HepG2 (cell line): ENCODE measurements at regions not wholly inside any gene's neighbourhood (a gene's known extent, or its start where the extent isn't known, plus 50 kb on each side); places are given as distances from the start of the nearest gene placed in this dataset.

Experiments used
- HIVEP1 ChIP-seq: sonication (generic); formaldehyde crosslinking; IDR thresholded peaks from 2 replicates; pipeline ENCODE4 v1.4.0; 2020; ENCODE audit warnings: mild to moderate bottlenecking, missing genetic modification reagents
- NCOR1 ChIP-seq: fragments of 200-600 bp; sonication (generic); IDR thresholded peaks from 2 replicates; pipeline ENCODE4 v1.7.0; 2017; ENCODE audit warnings: antibody characterized with exemption, low read length, borderline replicate concordance
- RBM39 ChIP-seq: fragments of 200-400 bp; formaldehyde crosslinking; IDR thresholded peaks from one replicate; pipeline ENCODE4 v1.6.1; 2018; ENCODE audit warnings: antibody characterized with exemption, mild to moderate bottlenecking, low read depth, low read length; ENCODE audit not compliant: poor library complexity, severe bottlenecking
- RFX1 ChIP-seq: fragments of 450-650 bp; IDR thresholded peaks from 2 replicates; pipeline ENCODE4 v1.6.1; 2017
- TMF1 ChIP-seq: sonication (generic); formaldehyde crosslinking; IDR thresholded peaks from 2 replicates; pipeline ENCODE4 v1.8.1; 2022; ENCODE audit warnings: low read depth, missing genetic modification reagents
- ZNF703 ChIP-seq: sonication (generic); formaldehyde crosslinking; IDR thresholded peaks from 2 replicates; pipeline ENCODE4 v1.5.1; 2020; ENCODE audit warnings: missing genetic modification reagents, mild to moderate bottlenecking, moderate library complexity, borderline replicate concordance
- ZSCAN22 ChIP-seq: sonication (generic); formaldehyde crosslinking; IDR thresholded peaks from 2 replicates; pipeline ENCODE4 v1.4.0; 2020; ENCODE audit warnings: mild to moderate bottlenecking, missing genetic modification reagents
- TF ChIP-seq, protein P1 (sequence below): sonication (generic); formaldehyde crosslinking; IDR thresholded peaks from 2 replicates; pipeline ENCODE4 v1.4.0; 2020; ENCODE audit warnings: missing genetic modification reagents, mild to moderate bottlenecking, borderline replicate concordance
- TF ChIP-seq, protein P2 (sequence below): sonication (generic); formaldehyde crosslinking; IDR thresholded peaks from 2 replicates; pipeline ENCODE4 v1.5.0; 2020; ENCODE audit warnings: mild to moderate bottlenecking, missing genetic modification reagents, borderline replicate concordance
- TF ChIP-seq, protein P3 (sequence below): sonication (generic); formaldehyde crosslinking; IDR thresholded peaks from 2 replicates; pipeline ENCODE4 v1.5.1; 2020; ENCODE audit warnings: mild to moderate bottlenecking, missing genetic modification reagents, moderate library complexity
- TF ChIP-seq, protein P4 (sequence below): sonication (generic); formaldehyde crosslinking; IDR thresholded peaks from 2 replicates; pipeline ENCODE4 v1.5.0; 2020; ENCODE audit warnings: mild to moderate bottlenecking, missing genetic modification reagents

DNA sequence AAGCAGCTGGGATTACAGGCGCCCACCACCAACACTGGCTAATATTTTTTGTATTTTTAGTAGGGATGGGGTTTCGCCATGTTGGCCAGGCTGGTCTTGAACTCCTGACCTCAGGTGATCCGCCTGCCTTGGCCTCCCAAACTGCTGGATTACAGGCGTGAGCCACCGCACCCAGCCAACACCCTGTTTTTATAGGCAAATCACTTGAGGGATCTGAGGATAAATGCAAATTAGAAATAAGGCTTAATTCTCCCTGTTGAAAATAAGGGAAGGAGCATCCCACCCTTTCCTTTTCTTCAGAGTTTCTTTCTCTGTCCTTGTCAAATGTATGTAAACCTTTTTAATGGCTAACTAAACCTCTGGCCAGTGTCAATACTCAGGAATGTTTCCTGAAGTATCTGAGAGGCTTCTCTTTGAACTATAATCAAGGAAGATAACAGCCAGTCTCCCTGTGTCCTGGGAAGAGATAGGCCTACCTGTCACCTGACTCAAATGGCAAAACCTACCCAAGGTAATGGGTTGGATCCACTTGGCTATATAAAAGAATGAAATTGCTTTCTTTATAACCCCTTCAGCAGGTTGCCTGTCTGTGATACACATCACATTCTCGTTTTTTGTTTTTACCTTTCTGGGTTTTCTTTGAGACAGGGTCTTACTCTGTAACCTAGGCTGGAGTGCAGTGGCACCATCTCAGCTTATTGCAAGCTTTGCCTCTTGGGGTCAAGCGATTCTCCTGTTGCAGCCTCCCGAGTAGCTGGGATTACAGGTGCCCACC lies 64.5 kb upstream of the TNFAIP3 start (continued):
- TF ChIP-seq, protein P1, sequence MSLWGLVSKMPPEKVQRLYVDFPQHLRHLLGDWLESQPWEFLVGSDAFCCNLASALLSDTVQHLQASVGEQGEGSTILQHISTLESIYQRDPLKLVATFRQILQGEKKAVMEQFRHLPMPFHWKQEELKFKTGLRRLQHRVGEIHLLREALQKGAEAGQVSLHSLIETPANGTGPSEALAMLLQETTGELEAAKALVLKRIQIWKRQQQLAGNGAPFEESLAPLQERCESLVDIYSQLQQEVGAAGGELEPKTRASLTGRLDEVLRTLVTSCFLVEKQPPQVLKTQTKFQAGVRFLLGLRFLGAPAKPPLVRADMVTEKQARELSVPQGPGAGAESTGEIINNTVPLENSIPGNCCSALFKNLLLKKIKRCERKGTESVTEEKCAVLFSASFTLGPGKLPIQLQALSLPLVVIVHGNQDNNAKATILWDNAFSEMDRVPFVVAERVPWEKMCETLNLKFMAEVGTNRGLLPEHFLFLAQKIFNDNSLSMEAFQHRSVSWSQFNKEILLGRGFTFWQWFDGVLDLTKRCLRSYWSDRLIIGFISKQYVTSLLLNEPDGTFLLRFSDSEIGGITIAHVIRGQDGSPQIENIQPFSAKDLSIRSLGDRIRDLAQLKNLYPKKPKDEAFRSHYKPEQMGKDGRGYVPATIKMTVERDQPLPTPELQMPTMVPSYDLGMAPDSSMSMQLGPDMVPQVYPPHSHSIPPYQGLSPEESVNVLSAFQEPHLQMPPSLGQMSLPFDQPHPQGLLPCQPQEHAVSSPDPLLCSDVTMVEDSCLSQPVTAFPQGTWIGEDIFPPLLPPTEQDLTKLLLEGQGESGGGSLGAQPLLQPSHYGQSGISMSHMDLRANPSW (CRISPR knock-in tag): no peak
- TF ChIP-seq, protein P2, sequence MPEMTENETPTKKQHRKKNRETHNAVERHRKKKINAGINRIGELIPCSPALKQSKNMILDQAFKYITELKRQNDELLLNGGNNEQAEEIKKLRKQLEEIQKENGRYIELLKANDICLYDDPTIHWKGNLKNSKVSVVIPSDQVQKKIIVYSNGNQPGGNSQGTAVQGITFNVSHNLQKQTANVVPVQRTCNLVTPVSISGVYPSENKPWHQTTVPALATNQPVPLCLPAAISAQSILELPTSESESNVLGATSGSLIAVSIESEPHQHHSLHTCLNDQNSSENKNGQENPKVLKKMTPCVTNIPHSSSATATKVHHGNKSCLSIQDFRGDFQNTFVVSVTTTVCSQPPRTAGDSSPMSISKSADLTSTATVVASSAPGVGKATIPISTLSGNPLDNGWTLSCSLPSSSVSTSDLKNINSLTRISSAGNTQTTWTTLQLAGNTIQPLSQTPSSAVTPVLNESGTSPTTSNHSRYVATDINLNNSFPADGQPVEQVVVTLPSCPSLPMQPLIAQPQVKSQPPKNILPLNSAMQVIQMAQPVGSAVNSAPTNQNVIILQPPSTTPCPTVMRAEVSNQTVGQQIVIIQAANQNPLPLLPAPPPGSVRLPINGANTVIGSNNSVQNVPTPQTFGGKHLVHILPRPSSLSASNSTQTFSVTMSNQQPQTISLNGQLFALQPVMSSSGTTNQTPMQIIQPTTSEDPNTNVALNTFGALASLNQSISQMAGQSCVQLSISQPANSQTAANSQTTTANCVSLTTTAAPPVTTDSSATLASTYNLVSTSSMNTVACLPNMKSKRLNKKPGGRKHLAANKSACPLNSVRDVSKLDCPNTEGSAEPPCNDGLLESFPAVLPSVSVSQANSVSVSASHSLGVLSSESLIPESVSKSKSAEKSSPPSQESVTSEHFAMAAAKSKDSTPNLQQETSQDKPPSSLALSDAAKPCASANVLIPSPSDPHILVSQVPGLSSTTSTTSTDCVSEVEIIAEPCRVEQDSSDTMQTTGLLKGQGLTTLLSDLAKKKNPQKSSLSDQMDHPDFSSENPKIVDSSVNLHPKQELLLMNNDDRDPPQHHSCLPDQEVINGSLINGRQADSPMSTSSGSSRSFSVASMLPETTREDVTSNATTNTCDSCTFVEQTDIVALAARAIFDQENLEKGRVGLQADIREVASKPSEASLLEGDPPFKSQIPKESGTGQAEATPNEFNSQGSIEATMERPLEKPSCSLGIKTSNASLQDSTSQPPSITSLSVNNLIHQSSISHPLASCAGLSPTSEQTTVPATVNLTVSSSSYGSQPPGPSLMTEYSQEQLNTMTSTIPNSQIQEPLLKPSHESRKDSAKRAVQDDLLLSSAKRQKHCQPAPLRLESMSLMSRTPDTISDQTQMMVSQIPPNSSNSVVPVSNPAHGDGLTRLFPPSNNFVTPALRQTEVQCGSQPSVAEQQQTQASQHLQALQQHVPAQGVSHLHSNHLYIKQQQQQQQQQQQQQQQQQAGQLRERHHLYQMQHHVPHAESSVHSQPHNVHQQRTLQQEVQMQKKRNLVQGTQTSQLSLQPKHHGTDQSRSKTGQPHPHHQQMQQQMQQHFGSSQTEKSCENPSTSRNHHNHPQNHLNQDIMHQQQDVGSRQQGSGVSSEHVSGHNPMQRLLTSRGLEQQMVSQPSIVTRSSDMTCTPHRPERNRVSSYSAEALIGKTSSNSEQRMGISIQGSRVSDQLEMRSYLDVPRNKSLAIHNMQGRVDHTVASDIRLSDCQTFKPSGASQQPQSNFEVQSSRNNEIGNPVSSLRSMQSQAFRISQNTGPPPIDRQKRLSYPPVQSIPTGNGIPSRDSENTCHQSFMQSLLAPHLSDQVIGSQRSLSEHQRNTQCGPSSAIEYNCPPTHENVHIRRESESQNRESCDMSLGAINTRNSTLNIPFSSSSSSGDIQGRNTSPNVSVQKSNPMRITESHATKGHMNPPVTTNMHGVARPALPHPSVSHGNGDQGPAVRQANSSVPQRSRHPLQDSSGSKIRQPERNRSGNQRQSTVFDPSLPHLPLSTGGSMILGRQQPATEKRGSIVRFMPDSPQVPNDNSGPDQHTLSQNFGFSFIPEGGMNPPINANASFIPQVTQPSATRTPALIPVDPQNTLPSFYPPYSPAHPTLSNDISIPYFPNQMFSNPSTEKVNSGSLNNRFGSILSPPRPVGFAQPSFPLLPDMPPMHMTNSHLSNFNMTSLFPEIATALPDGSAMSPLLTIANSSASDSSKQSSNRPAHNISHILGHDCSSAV (CRISPR knock-in tag): no peak
- TF ChIP-seq NCOR1 (no peak), TMF1 (CRISPR knock-in tag) (no peak), ZSCAN22 (CRISPR knock-in tag) (no peak), RFX1 (no peak), RBM39 (no peak), HIVEP1 (CRISPR knock-in tag) (no peak), ZNF703 (no peak)
- TF ChIP-seq, protein P3, sequence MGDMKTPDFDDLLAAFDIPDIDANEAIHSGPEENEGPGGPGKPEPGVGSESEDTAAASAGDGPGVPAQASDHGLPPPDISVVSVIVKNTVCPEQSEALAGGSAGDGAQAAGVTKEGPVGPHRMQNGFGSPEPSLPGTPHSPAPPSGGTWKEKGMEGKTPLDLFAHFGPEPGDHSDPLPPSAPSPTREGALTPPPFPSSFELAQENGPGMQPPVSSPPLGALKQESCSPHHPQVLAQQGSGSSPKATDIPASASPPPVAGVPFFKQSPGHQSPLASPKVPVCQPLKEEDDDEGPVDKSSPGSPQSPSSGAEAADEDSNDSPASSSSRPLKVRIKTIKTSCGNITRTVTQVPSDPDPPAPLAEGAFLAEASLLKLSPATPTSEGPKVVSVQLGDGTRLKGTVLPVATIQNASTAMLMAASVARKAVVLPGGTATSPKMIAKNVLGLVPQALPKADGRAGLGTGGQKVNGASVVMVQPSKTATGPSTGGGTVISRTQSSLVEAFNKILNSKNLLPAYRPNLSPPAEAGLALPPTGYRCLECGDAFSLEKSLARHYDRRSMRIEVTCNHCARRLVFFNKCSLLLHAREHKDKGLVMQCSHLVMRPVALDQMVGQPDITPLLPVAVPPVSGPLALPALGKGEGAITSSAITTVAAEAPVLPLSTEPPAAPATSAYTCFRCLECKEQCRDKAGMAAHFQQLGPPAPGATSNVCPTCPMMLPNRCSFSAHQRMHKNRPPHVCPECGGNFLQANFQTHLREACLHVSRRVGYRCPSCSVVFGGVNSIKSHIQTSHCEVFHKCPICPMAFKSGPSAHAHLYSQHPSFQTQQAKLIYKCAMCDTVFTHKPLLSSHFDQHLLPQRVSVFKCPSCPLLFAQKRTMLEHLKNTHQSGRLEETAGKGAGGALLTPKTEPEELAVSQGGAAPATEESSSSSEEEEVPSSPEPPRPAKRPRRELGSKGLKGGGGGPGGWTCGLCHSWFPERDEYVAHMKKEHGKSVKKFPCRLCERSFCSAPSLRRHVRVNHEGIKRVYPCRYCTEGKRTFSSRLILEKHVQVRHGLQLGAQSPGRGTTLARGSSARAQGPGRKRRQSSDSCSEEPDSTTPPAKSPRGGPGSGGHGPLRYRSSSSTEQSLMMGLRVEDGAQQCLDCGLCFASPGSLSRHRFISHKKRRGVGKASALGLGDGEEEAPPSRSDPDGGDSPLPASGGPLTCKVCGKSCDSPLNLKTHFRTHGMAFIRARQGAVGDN (CRISPR knock-in tag): peak; percentile 58
- TF ChIP-seq, protein P4, sequence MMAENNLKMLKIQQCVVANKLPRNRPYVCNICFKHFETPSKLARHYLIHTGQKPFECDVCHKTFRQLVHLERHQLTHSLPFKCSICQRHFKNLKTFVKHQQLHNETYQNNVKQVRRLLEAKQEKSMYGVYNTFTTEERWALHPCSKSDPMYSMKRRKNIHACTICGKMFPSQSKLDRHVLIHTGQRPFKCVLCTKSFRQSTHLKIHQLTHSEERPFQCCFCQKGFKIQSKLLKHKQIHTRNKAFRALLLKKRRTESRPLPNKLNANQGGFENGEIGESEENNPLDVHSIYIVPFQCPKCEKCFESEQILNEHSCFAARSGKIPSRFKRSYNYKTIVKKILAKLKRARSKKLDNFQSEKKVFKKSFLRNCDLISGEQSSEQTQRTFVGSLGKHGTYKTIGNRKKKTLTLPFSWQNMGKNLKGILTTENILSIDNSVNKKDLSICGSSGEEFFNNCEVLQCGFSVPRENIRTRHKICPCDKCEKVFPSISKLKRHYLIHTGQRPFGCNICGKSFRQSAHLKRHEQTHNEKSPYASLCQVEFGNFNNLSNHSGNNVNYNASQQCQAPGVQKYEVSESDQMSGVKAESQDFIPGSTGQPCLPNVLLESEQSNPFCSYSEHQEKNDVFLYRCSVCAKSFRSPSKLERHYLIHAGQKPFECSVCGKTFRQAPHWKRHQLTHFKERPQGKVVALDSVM (CRISPR knock-in tag): no peak
